Epithelial cell of proximal tubule (primary cell): ENCODE measurements at regions not wholly inside any gene's neighbourhood (a gene's known extent, or its start where the extent isn't known, plus 50 kb on each side); places are given as distances from the start of the nearest gene placed in this dataset.
A peak's percentile ranks its signal among the peaks of the same experiment; 100 is the strongest.

Experiments
- DNase-seq: peaks from one replicate; pipeline ENCODE4 v3.0.0-alpha.2; 2011; ENCODE audit warnings: low read depth
- H3K4me3 ChIP-seq: 2 replicates; pipeline ENCODE4 v1.5.1; 2011; ENCODE audit warnings: low read depth, mild to moderate bottlenecking, low read length
- TF ChIP-seq, protein P1 (sequence below): conservative IDR thresholded peaks from 2 replicates; pipeline ENCODE4 v1.5.1; 2012; ENCODE audit warnings: low read depth, mild to moderate bottlenecking, low read length

DNA sequence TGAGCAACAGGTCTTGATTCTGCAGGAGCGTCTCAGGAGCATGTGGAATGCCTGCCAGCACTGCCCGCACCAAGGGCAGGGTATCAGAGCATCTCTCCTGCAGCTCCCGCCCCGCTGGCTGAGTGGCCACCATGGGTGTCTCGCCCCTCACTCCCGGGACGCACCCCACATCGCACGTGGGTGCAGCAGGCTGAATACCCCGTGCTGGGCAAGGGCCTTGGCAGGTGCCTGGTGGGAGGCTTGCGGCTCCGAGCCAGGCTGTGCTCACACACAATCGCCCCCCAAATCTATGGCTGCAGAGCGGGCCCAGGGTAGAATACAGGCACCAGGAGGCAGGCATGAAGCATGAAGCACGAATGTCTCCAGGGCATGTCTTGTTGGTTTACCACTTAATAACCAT, 103.9 kb upstream of the TMEM132D start:
- TF ChIP-seq, protein P1, sequence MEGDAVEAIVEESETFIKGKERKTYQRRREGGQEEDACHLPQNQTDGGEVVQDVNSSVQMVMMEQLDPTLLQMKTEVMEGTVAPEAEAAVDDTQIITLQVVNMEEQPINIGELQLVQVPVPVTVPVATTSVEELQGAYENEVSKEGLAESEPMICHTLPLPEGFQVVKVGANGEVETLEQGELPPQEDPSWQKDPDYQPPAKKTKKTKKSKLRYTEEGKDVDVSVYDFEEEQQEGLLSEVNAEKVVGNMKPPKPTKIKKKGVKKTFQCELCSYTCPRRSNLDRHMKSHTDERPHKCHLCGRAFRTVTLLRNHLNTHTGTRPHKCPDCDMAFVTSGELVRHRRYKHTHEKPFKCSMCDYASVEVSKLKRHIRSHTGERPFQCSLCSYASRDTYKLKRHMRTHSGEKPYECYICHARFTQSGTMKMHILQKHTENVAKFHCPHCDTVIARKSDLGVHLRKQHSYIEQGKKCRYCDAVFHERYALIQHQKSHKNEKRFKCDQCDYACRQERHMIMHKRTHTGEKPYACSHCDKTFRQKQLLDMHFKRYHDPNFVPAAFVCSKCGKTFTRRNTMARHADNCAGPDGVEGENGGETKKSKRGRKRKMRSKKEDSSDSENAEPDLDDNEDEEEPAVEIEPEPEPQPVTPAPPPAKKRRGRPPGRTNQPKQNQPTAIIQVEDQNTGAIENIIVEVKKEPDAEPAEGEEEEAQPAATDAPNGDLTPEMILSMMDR: no peak
- no peak overlapping the region for H3K4me3 ChIP-seq
- DNase-seq: no peak

DNA sequence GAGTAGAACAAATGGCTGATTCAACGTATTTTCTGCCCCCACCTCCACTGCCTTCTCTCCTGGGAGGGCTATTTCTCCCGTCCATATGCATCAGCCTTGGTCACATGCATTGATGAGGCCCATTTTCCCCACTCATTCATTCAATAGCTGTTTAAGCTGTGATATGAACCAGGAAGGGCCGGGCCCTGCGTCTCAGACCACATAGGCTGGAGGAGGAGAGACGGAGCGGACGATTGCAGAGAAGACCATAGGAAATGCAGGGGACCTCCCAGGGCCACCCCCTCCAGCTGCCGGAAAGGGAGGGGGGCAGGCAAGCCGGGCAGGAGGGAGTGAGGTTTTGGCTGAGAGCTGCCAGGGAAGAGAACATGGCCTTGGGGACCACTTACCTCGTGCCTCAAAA, 104.4 kb upstream of the TMEM132D start:
- no peak for DNase-seq
- TF ChIP-seq, protein P1: no peak
- H3K4me3 ChIP-seq: no peak overlapping the region

DNA sequence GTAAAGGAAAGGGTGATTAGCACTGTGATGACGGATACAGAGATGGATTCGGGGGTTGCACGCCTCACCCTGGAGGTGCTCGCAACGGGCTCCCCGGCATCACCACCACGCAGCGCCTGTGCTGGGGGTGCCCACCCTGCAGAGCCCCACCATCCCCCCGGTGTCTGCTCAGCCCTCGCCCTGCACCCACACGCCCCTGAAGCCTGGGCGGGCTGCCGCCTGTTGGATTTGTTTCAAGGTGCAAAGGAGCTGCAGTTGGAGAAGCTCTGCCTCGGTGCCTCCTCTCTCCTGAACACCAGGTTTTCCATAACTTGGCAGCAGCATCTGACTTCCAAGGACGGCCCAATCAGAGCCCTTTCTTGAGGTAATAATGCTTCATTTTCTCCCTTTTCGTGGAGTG, 106.1 kb upstream of the TMEM132D start:
- H3K4me3 ChIP-seq: no peak overlapping the region
- no peak for DNase-seq
- TF ChIP-seq, protein P1: no peak

DNA sequence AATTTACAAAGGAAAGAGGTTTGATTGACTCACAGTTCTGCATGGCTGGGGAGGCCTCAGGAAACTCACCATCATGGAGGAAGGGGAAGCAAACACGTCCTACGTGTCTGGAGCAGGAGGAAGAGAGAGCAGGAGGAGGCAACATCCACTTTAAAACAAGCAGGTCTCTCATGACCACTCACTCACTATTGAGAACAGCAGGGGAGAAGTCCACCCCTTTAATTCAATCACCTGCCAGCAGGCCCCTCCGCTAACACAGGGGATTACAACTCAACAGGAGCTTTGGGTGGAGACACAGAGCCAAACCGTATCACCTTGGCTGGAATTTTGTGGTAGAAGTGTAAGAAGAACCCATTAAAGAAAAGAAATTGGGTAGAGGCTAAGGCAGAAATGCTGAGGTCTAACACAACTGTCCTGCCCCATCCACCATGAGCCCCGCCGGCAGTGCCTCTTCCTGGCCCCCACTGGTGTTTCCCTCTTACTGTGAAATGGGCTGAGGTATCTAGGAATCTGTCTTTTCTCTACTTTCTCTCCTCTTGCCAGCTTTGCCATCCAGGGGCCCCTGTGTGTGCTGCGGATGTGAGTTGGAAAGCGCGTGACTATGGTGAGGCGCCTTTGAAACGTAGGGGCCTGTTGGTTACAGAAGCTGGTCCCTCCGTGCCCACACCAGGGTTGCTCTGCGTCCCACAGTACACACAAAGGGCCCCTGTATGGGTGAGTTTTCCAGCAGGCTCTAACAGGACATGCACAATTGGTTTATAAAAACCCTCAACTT, 108.0 kb upstream of the TMEM132D start:
- TF ChIP-seq, protein P1: no peak
- no peak for DNase-seq
- H3K4me3 ChIP-seq: no peak overlapping the region

DNA sequence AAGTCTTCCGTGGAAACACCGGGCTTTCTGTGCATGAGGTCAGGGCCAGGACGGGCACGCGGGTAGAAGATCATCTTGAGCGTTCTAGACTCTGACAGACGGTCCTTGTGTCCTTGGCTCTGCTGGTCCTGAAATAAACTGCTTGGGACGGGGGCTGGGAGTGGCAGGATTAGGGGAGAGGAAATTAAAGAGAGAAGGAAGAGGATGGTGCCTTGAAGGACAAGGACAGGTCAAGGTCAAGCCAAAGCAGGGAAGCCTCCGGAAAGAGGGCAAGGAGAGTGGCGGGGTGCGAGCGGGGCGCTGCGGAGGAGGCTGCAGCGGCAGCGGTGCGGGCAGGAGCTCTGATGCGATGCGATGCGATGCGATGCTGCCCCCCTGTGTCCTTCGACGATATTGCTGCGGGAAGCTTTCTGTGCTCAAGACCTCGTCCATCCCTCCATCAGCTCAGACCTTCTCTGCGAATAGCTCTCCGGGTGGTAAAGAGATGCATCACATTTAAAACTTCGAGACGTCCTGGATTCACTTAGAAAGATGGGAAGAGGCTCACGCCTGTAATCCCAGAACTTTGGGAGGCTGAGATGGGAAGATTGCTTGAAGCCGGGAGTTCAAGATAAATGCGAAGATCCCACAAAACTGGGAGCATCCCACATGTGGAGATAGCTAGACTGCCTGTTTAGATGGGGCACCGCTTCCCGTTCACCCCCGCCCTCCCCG, 110.1 kb upstream of the TMEM132D start:
- DNase-seq: no peak
- TF ChIP-seq, protein P1: peak; percentile 59
- no peak overlapping the region for H3K4me3 ChIP-seq

DNA sequence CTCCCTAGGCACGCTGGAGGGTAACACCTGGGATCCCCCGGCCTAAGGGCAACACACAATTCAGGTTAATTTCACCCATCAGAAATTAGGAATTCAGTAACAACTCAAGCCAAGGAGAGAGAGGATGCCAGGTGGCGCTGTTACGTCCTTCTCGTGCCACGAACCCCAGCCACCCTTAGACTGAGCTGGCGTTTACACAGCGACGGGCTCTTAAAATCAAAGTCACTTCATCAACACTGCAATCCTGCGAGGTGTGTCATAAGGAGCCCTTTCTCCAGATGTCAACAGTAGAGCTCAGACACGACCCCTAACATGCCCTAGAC, 110.6 kb upstream of the TMEM132D start:
- DNase-seq: no peak
- H3K4me3 ChIP-seq: no peak overlapping the region
- TF ChIP-seq, protein P1: no peak

DNA sequence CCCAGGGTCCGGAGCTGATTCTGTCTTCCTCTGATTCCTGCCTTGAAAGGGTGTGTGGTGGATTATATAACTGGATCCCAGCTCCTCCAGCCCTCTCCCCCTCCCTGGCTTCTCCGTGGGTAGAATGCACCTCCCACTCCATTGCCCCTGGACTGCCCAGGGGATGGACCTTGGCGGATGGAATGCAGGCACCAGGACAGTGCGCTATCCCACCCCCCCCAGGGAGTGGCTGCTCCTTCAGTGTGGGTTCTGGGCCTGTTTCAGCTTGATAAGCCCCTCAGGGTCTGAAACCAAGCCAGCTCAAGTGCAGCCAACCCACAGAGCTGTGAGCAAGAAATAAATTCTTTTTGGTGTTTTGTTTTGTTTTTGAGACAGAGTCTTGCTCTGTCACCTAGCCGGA, 112.4 kb upstream of the TMEM132D start:
- TF ChIP-seq, protein P1: no peak
- DNase-seq: no peak
- no peak overlapping the region for H3K4me3 ChIP-seq
